ENCODE measurements at regions not wholly inside any gene's neighbourhood (a gene's known extent, or its start where the extent isn't known, plus 50 kb on each side); places are given as distances from the start of the nearest gene placed in this dataset.

DNA sequence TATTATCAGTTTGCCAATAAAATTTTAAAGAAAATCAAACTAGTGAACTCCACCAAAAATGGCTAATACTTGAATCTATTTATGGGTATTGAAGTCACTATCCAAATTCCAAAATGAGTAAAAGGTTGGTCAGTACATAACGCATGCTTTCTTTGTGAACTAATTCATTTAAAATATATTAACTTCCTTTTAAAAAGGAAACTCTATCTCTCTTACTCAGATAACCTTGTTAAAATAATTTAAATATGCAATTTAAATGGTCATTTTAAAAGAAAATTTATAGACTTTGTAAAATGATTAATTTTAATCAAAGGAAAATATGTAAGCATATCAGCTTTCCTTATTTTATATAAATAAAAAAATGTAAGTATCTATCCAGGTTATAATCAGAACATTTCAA lies 419.4 kb upstream of the ZNF385D start:
- DNase-seq (ENCODE audit: low read depth in 1 of 2, low spot score in 2 of 2) (no peak), FAIRE-seq (no peak)
- Histone ChIP-seq H3K27ac (ENCODE audit: low read depth, low read length) (no peak overlapping the region), H3K36me3 (ENCODE audit: control insufficient read depth in 2 of 4, insufficient read depth in 4 of 4, low read length in 3 of 4) (no peaks in the 10 kb centered on the region), H2BK20ac (ENCODE audit: low read length) (no peak overlapping the region), H3K79me2 (ENCODE audit: control insufficient read depth in 1 of 2, insufficient read depth in 2 of 2, low read length in 2 of 2) (no peaks in the 10 kb centered on the region), H2BK12ac (ENCODE audit: low read depth, low read length) (no peak overlapping the region), H3K4me2 (ENCODE audit: insufficient read depth in 1 of 2, low read depth in 2 of 2, low read length in 2 of 2) (no peak overlapping the region), H3K4ac (replicated peaks; ENCODE audit: insufficient read length, low read depth, low read length) (no peak overlapping the region), H2BK15ac (ENCODE audit: low read length) (no peak overlapping the region), H4K20me1 (replicated peaks in 1 of 2; ENCODE audit: control insufficient read depth in 1 of 2, insufficient read depth in 2 of 2, low read length in 2 of 2) (no peaks in the 10 kb centered on the region), H3K23me2 (ENCODE audit: low read depth, low read length) (no peaks in the 10 kb centered on the region), H3K14ac (ENCODE audit: insufficient read length) (no peak overlapping the region), H2AFZ (ENCODE audit: low read length) (no peak overlapping the region), H3K79me1 (ENCODE audit: low read depth, low read length) (no peaks in the 10 kb centered on the region), H3K23ac (ENCODE audit: insufficient read length) (no peak overlapping the region), H3K4me1 (replicated peaks in 1 of 4; ENCODE audit: control insufficient read depth in 3 of 4, insufficient read depth in 4 of 4, low read length in 3 of 4) (no peaks in the 10 kb centered on the region), H4K91ac (replicated peaks; ENCODE audit: insufficient read length, low read length) (no peak overlapping the region), H3K27me3 (replicated peaks in 1 of 4; ENCODE audit: control insufficient read depth in 3 of 4, extremely low read depth in 1 of 4, insufficient read depth in 3 of 4, low read length in 3 of 4) (no peaks in the 10 kb centered on the region), H3K56ac (replicated peaks; ENCODE audit: insufficient read length, low read depth, low read length) (no peak overlapping the region), H4K8ac (ENCODE audit: extremely low read depth, insufficient read depth, low read length) (no peak overlapping the region), H2AK5ac (ENCODE audit: low read depth, low read length) (no peak overlapping the region), H3K18ac (ENCODE audit: extremely low read depth, low read length) (no peak overlapping the region), H3K9me3 (ENCODE audit: insufficient read depth in 2 of 2, low read depth in 1 of 2, low read length in 1 of 2) (no peaks in the 10 kb centered on the region), H2BK120ac (replicated peaks; ENCODE audit: low read depth, low read length) (no peak overlapping the region), H3K4me3 (ENCODE audit: extremely low read depth in 1 of 4, insufficient read depth in 2 of 4, low read depth in 3 of 4, low read length in 4 of 4) (no peak overlapping the region), H4K5ac (ENCODE audit: insufficient read length, low read depth, low read length) (no peak overlapping the region), H2BK5ac (ENCODE audit: low read depth, low read length) (no peak overlapping the region), H3K9ac (replicated peaks in 1 of 4; ENCODE audit: extremely low read depth in 1 of 4, low read depth in 3 of 4, low read length in 3 of 4) (no peak overlapping the region)
- TF ChIP-seq SAP30 (IDR thresholded peaks at IDR 0.05; ENCODE audit: insufficient read depth, insufficient replicate concordance, low read length): no peak
- TF ChIP-seq MAFK (IDR thresholded peaks at IDR 0.05; ENCODE audit: low read depth, low read length): no peak
- CTCF ChIA-PET (ENCODE audit: partially characterized antibody): no interaction called here
- 100% methylated on average over 1 of the region's 1 CpG; no CpG with 5 or more reads in 1 of the 2 experiments for WGBS, 2 experiments (ENCODE audit: extremely low coverage in 1 of 2, insufficient coverage in 1 of 2, insufficient read length in 1 of 2, insufficient replicate concordance in 2 of 2, low coverage in 1 of 2, low lambda C conversion rate in 2 of 2, missing lambda C conversion rate in 1 of 2)
- POLR2A ChIA-PET (ENCODE audit: partially characterized antibody): no interaction called here

Data from H1 (cell line).